CD4-positive, alpha-beta T cell (primary cell): ENCODE measurements at regions not wholly inside any gene's neighbourhood (a gene's known extent, or its start where the extent isn't known, plus 50 kb on each side); places are given as distances from the start of the nearest gene placed in this dataset.

Source experiments
- ATAC-seq: fragments of 200-7000 bp; cut with Tn5 transposase; one replicate; pipeline ENCODE4 v1.10.0; 2022; ENCODE audit warnings: mild to moderate bottlenecking; ENCODE audit not compliant: poor library complexity
- CTCF ChIA-PET: fragments of 350-600 bp; sonication (Branson Sonifier 250); formaldehyde crosslinking; loops from one replicate; lab custom pipeline; 2021; ENCODE audit warnings: antibody characterized with exemption, inconsistent platforms; lab: Charles Lee
- POLR2A ChIA-PET: fragments of 350-600 bp; sonication (Branson Sonifier 250); formaldehyde crosslinking; loops from one replicate; lab custom pipeline; 2021; ENCODE audit warnings: antibody characterized with exemption, inconsistent platforms; lab: Charles Lee
- DNase-seq, 14 experiments: peaks; one replicate each; pipeline ENCODE4 v3.0.0-alpha.2; 2013 to 2020; ENCODE audit warnings: mixed read lengths in 2 of 14
- H3K27ac ChIP-seq, 2 donors: one replicate each; pipeline versions ENCODE4 v1.5.1 to v1.7.0; 2013; ENCODE audit warnings: low read length in 2 of 2, low read depth in 1 of 2, mild to moderate bottlenecking in 1 of 2
- H3K27me3 ChIP-seq, 2 experiments: 1 replicate in 1 of 2; 2 replicates in 1 of 2; pipeline versions ENCODE4 v1.6.1 to v1.7.0; 2013; ENCODE audit warnings: low read length in 2 of 2, control low read depth in 1 of 2, mild to moderate bottlenecking in 1 of 2, moderate library complexity in 1 of 2; ENCODE audit not compliant: insufficient read depth in 2 of 2, control insufficient read depth in 1 of 2
- H3K36me3 ChIP-seq: one replicate; pipeline ENCODE4 v1.6.1; 2013; ENCODE audit warnings: low read length, control low read depth; ENCODE audit not compliant: insufficient read depth
- H3K4me1 ChIP-seq: one replicate; pipeline ENCODE4 v1.6.1; 2013; ENCODE audit warnings: low read length, control low read depth; ENCODE audit not compliant: insufficient read depth
- H3K4me3 ChIP-seq: one replicate; pipeline ENCODE4 v1.5.1; 2013; ENCODE audit warnings: mild to moderate bottlenecking, low read length, moderate library complexity
- H3K9me3 ChIP-seq, 2 experiments: 1 replicate in 1 of 2; 2 replicates in 1 of 2; pipeline versions ENCODE4 v1.6.1 to v1.7.0; 2013; ENCODE audit warnings: low read length in 2 of 2, mild to moderate bottlenecking in 2 of 2, control low read depth in 1 of 2, moderate library complexity in 1 of 2; ENCODE audit not compliant: control insufficient read depth in 1 of 2, insufficient read depth in 1 of 2
- H3K27ac Mint-ChIP-seq: one replicate; pipeline ENCODE4 v1.8.0; 2020; ENCODE audit warnings: mixed read lengths
- H3K27me3 Mint-ChIP-seq: one replicate; pipeline ENCODE4 v1.8.0; 2021; ENCODE audit warnings: mixed read lengths
- H3K36me3 Mint-ChIP-seq: one replicate; pipeline ENCODE4 v1.8.0; 2021; ENCODE audit warnings: low read depth, mixed read lengths
- H3K4me1 Mint-ChIP-seq: one replicate; pipeline ENCODE4 v1.8.0; 2021; ENCODE audit warnings: low read depth, mixed read lengths
- H3K4me3 Mint-ChIP-seq: one replicate; pipeline ENCODE4 v1.8.0; 2020; ENCODE audit warnings: mild to moderate bottlenecking, mixed read lengths
- H3K9me3 Mint-ChIP-seq: one replicate; pipeline ENCODE4 v1.8.0; 2020; ENCODE audit warnings: mixed read lengths
- intact Hi-C, 2 experiments: fragments of 100-400 bp; cut with DNase I in 1 of 2; cut with micrococcal nuclease in 1 of 2; formaldehyde crosslinking; loops; one replicate each; pipeline versions ENCODE4 v1.15.1 to v1.9.0; 2023 to 2025; cut with DNase I, micrococcal nuclease
- TF ChIP-seq, protein P1 (sequence below): fragments of 200-600 bp; IDR thresholded peaks from one replicate; pipeline ENCODE4 v1.8.0; 2022; ENCODE audit warnings: antibody characterized with exemption, mild to moderate bottlenecking

DNA sequence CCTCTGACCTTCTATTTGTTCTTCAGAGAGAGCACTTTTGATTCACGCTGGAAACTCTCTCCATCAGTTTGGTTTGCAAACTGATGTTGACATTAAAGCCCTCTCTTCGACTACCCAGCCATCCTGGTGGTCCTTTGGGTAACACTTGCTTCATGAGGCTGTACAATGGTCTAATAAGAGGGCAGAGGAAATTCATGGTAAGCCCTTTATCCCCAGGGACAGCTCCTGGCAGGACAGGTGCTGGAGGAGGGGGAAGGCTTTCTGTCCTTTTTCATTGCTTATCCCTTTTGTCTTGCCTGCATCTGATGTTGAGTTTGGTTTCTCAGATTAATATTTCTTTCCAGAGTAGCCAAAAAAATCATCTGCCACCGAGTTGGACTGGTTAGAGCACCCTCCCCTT is 52.1 kb upstream of the CD93 start:
- Histone ChIP-seq H3K36me3 (no peaks in the 10 kb centered on the region), H3K27me3 (no peaks in the 10 kb centered on the region), H3K27ac (no peak overlapping the region), H3K9me3 (no peaks in the 10 kb centered on the region), H3K4me3 (no peak overlapping the region), H3K4me1 (peaks cover 19% of the 10 kb centered on the region)
- TF ChIP-seq, protein P1, sequence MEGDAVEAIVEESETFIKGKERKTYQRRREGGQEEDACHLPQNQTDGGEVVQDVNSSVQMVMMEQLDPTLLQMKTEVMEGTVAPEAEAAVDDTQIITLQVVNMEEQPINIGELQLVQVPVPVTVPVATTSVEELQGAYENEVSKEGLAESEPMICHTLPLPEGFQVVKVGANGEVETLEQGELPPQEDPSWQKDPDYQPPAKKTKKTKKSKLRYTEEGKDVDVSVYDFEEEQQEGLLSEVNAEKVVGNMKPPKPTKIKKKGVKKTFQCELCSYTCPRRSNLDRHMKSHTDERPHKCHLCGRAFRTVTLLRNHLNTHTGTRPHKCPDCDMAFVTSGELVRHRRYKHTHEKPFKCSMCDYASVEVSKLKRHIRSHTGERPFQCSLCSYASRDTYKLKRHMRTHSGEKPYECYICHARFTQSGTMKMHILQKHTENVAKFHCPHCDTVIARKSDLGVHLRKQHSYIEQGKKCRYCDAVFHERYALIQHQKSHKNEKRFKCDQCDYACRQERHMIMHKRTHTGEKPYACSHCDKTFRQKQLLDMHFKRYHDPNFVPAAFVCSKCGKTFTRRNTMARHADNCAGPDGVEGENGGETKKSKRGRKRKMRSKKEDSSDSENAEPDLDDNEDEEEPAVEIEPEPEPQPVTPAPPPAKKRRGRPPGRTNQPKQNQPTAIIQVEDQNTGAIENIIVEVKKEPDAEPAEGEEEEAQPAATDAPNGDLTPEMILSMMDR = no peak
- CTCF ChIA-PET = no interaction called here
- peaks cover 19% of the 10 kb centered on the region for H3K4me1 Mint-ChIP-seq
- H3K36me3 Mint-ChIP-seq = no peaks in the 10 kb centered on the region
- ATAC-seq = no peak
- DNase-seq = no peak
- intact Hi-C loops = no loop called here
- no peak overlapping the region for H3K4me3 Mint-ChIP-seq
- H3K27me3 Mint-ChIP-seq = no peaks in the 10 kb centered on the region
- POLR2A ChIA-PET = no interaction called here
- no peak overlapping the region for H3K27ac Mint-ChIP-seq
- no peaks in the 10 kb centered on the region for H3K9me3 Mint-ChIP-seq

- Mint-ChIP-seq H3K4me1 (peaks cover 8% of the 10 kb centered on the region), H3K4me3 (no peak overlapping the region), H3K27ac (no peak overlapping the region), H3K36me3 (no peaks in the 10 kb centered on the region), H3K9me3 (no peaks in the 10 kb centered on the region), H3K27me3 (no peaks in the 10 kb centered on the region)
- peaks cover 12% of the 10 kb centered on the region for H3K4me1 ChIP-seq
- H3K9me3 ChIP-seq = no peaks in the 10 kb centered on the region
- intact Hi-C loops = no loop called here
- H3K4me3 ChIP-seq = no peak overlapping the region
- H3K27me3 ChIP-seq = no peaks in the 10 kb centered on the region
- H3K27ac ChIP-seq = no peak overlapping the region
- TF ChIP-seq, protein P1 = no peak
- ATAC-seq (no peak), DNase-seq (no peak)
- ChIA-PET POLR2A (no interaction called here), CTCF (no interaction called here)
- no peaks in the 10 kb centered on the region for H3K36me3 ChIP-seq
Observed at GRCh38 chr20:23136893-23137745, 51.0 kb upstream of the CD93 start.

- Histone ChIP-seq H3K4me3 (no peak overlapping the region), H3K27ac (no peak overlapping the region), H3K27me3 (no peaks in the 10 kb centered on the region), H3K9me3 (no peaks in the 10 kb centered on the region), H3K36me3 (no peaks in the 10 kb centered on the region), H3K4me1 (no peaks in the 10 kb centered on the region)
- Mint-ChIP-seq H3K27me3 (no peaks in the 10 kb centered on the region), H3K4me1 (no peaks in the 10 kb centered on the region), H3K9me3 (no peaks in the 10 kb centered on the region), H3K36me3 (no peaks in the 10 kb centered on the region), H3K4me3 (no peak overlapping the region), H3K27ac (no peak overlapping the region)
- TF ChIP-seq, protein P1 = no peak
- ChIA-PET CTCF (no interaction called here), POLR2A (no interaction called here)
- ATAC-seq (no peak), DNase-seq (peak in 3 of 14 experiments; percentile 19 to 42 (median 42))
- intact Hi-C loops = no loop called here
Observed at GRCh38 chr20:23135449-23136420, 49.6 kb upstream of the CD93 start.
